IMR-90 (cell line): ENCODE measurements at regions not wholly inside any gene's neighbourhood (a gene's known extent, or its start where the extent isn't known, plus 50 kb on each side); places are given as distances from the start of the nearest gene placed in this dataset.

Experiments used
- ATAC-seq: fragments of 200-7000 bp; cut with Tn5 transposase; 2 replicates; pipeline ENCODE4 v1.9.1; 2020; ENCODE audit warnings: low read depth, mild to moderate bottlenecking, moderate library complexity
- BruUV-seq: library from RNA; stranded (reverse); fragments of 400-500 nt; replicated peaks from 2 replicates; lab custom pipeline; 2021; lab: Mats Ljungman, UMichigan
- CTCF ChIA-PET: fragments of 300-600 bp; formaldehyde crosslinking; extraction: SDS; loops from one replicate; lab custom pipeline; 2021; ENCODE audit warnings: antibody characterized with exemption; lab: Yijun Ruan, JAX
- POLR2A ChIA-PET: fragments of 300-600 bp; sonication (Branson Sonifier 250); formaldehyde crosslinking; loops from one replicate; lab custom pipeline; 2022; ENCODE audit warnings: antibody characterized with exemption; ENCODE audit not compliant: unreplicated experiment; lab: Charles Lee
- DNase-seq: peaks from one replicate; pipeline ENCODE4 v3.0.0; 2013
- H2AFZ ChIP-seq: replicated peaks from 2 replicates; pipeline ENCODE3; 2013; ENCODE audit warnings: low read length, mild to moderate bottlenecking; ENCODE audit not compliant: poor library complexity
- H2AK5ac ChIP-seq: 2 replicates; pipeline ENCODE4 v1.6.1; 2013; ENCODE audit warnings: low read depth, low read length, inconsistent platforms
- H2AK9ac ChIP-seq: replicated peaks from 2 replicates; pipeline ENCODE3; 2013; ENCODE audit warnings: mild to moderate bottlenecking, low read depth, low read length, moderate library complexity; ENCODE audit not compliant: poor library complexity
- H2BK120ac ChIP-seq: 2 replicates; pipeline ENCODE4 v1.6.1; 2013; ENCODE audit warnings: low read depth, low read length, inconsistent platforms
- H2BK15ac ChIP-seq: 3 replicates; pipeline ENCODE4 v1.6.1; 2013; ENCODE audit warnings: low read depth, low read length, inconsistent platforms
- H2BK20ac ChIP-seq: 2 replicates; pipeline ENCODE4 v1.6.1; 2013; ENCODE audit warnings: low read depth, mild to moderate bottlenecking, inconsistent platforms, low read length, moderate library complexity
- H2BK5ac ChIP-seq: 2 replicates; pipeline ENCODE4 v1.6.1; 2013; ENCODE audit warnings: mild to moderate bottlenecking, low read depth, low read length, inconsistent platforms; ENCODE audit not compliant: poor library complexity, severe bottlenecking
- H3K14ac ChIP-seq: replicated peaks from 2 replicates; pipeline ENCODE4 v1.6.1; 2013; ENCODE audit warnings: low read depth, low read length, inconsistent platforms
- H3K18ac ChIP-seq: 2 replicates; pipeline ENCODE4 v1.6.1; 2013; ENCODE audit warnings: low read depth, low read length, control low read depth
- H3K23ac ChIP-seq: 2 replicates; pipeline ENCODE4 v1.6.1; 2013; ENCODE audit warnings: low read depth, low read length, inconsistent platforms
- H3K27ac ChIP-seq: 2 replicates; pipeline ENCODE4 v1.5.1; 2013; ENCODE audit warnings: mild to moderate bottlenecking, control low read depth, low read length; ENCODE audit not compliant: insufficient read depth
- H3K27me3 ChIP-seq: 2 replicates; pipeline ENCODE4 v1.6.1; 2013; ENCODE audit warnings: low read length; ENCODE audit not compliant: control insufficient read depth, insufficient read depth
- H3K36me3 ChIP-seq: 2 replicates; pipeline ENCODE4 v1.6.1; 2013; ENCODE audit warnings: low read length, mixed read lengths; ENCODE audit not compliant: control insufficient read depth, insufficient read depth
- H3K4ac ChIP-seq: 2 replicates; pipeline ENCODE4 v1.6.1; 2013; ENCODE audit warnings: low read depth, low read length, inconsistent platforms
- H3K4me1 ChIP-seq: 2 replicates; pipeline ENCODE4 v1.6.1; 2013; ENCODE audit warnings: low read length, mixed read lengths; ENCODE audit not compliant: control insufficient read depth, insufficient read depth
- H3K4me2 ChIP-seq: 2 replicates; pipeline ENCODE4 v1.6.1; 2013; ENCODE audit warnings: low read depth, mild to moderate bottlenecking, control low read depth, low read length, moderate library complexity
- H3K4me3 ChIP-seq: 2 replicates; pipeline ENCODE4 v1.5.1; 2013; ENCODE audit warnings: low read depth, mild to moderate bottlenecking, control low read depth, low read length, moderate library complexity; ENCODE audit not compliant: insufficient read depth
- H3K56ac ChIP-seq: 2 replicates; pipeline ENCODE4 v1.6.1; 2013; ENCODE audit warnings: low read length, inconsistent platforms; ENCODE audit not compliant: insufficient read depth; ENCODE audit errors: extremely low read depth
- H3K79me1 ChIP-seq, 2 experiments: 2 replicates each; pipeline ENCODE4 v1.6.1; 2013; ENCODE audit warnings: low read length in 2 of 2, inconsistent platforms in 1 of 2, low read depth in 1 of 2
- H3K9ac ChIP-seq: 2 replicates; pipeline ENCODE4 v1.6.1; 2013; ENCODE audit warnings: low read depth, low read length, control low read depth
- H3K9me1 ChIP-seq: 2 replicates; pipeline ENCODE4 v1.6.1; 2013; ENCODE audit warnings: low read length, inconsistent platforms; ENCODE audit not compliant: insufficient read depth
- H3K9me3 ChIP-seq: 2 replicates; pipeline ENCODE4 v1.6.1; 2013; ENCODE audit warnings: low read length; ENCODE audit not compliant: control insufficient read depth, insufficient read depth
- H4K20me1 ChIP-seq: 2 replicates; pipeline ENCODE4 v1.6.1; 2013; ENCODE audit warnings: low read length, inconsistent platforms; ENCODE audit not compliant: insufficient read depth
- H4K5ac ChIP-seq: 2 replicates; pipeline ENCODE4 v1.6.1; 2013; ENCODE audit warnings: mild to moderate bottlenecking, low read depth, low read length, control low read depth
- H4K8ac ChIP-seq, 2 experiments: 2 replicates each; pipeline ENCODE4 v1.6.1; 2013; ENCODE audit warnings: low read depth in 2 of 2, low read length in 2 of 2, control low read depth in 1 of 2, inconsistent platforms in 1 of 2
- H4K91ac ChIP-seq: 2 replicates; pipeline ENCODE4 v1.6.1; 2013; ENCODE audit warnings: low read depth, low read length, inconsistent platforms; ENCODE audit not compliant: insufficient read depth
- BHLHE40 ChIP-seq: fragments of 150-350 bp; IDR thresholded peaks from 2 replicates; pipeline ENCODE4 v1.6.1; 2016; ENCODE audit warnings: mild to moderate bottlenecking, low read depth, low read length
- CEBPB ChIP-seq: IDR thresholded peaks from 2 replicates; pipeline ENCODE4 v1.6.1; 2012; ENCODE audit warnings: low read depth, low read length, improper control_type of control experiment
- CHD1 ChIP-seq: IDR thresholded peaks from 2 replicates; pipeline ENCODE4 v1.6.1; 2012; ENCODE audit warnings: low read depth, low read length, improper control_type of control experiment
- CTCF ChIP-seq: conservative IDR thresholded peaks from 2 replicates; pipeline ENCODE4 v1.5.1; 2012; ENCODE audit warnings: mild to moderate bottlenecking, low read depth, low read length, improper control_type of control experiment
- ELK1 ChIP-seq: fragments of 150-350 bp; IDR thresholded peaks from 2 replicates; pipeline ENCODE4 v1.6.1; 2016; ENCODE audit warnings: low read depth, mild to moderate bottlenecking, low read length, moderate library complexity, borderline replicate concordance
- FOS ChIP-seq: fragments of 150-350 bp; IDR thresholded peaks from 2 replicates; pipeline ENCODE4 v1.6.1; 2016; ENCODE audit warnings: low read depth, low read length
- MAFK ChIP-seq: IDR thresholded peaks from 2 replicates; pipeline ENCODE4 v1.6.1; 2012; ENCODE audit warnings: low read depth, low read length, improper control_type of control experiment
- MAZ ChIP-seq: IDR thresholded peaks from 2 replicates; pipeline ENCODE4 v1.6.1; 2012; ENCODE audit warnings: low read depth, mild to moderate bottlenecking, low read length, improper control_type of control experiment, moderate library complexity, borderline replicate concordance
- MXI1 ChIP-seq: IDR thresholded peaks from 2 replicates; pipeline ENCODE4 v1.6.1; 2012; ENCODE audit warnings: low read depth, mild to moderate bottlenecking, low read length, moderate library complexity, borderline replicate concordance
- NFE2L2 ChIP-seq: fragments of 150-350 bp; IDR thresholded peaks from 2 replicates; pipeline ENCODE4 v1.6.1; 2016; ENCODE audit warnings: low read depth, mild to moderate bottlenecking, low read length
- POLR2A ChIP-seq: IDR thresholded peaks from 2 replicates; pipeline ENCODE4 v1.6.1; 2012; ENCODE audit warnings: mild to moderate bottlenecking, low read depth, low read length
- RAD21 ChIP-seq: IDR thresholded peaks from 2 replicates; pipeline ENCODE4 v1.6.1; 2012; ENCODE audit warnings: low read length, improper control_type of control experiment
- RCOR1 ChIP-seq: IDR thresholded peaks from 2 replicates; pipeline ENCODE4 v1.6.1; 2012; ENCODE audit warnings: mild to moderate bottlenecking, low read length, improper control_type of control experiment; ENCODE audit not compliant: insufficient replicate concordance
- RFX5 ChIP-seq: IDR thresholded peaks from 2 replicates; pipeline ENCODE4 v1.8.0; 2012; ENCODE audit warnings: low read depth, mild to moderate bottlenecking, low read length, moderate library complexity
- SMC3 ChIP-seq: fragments of 150-350 bp; IDR thresholded peaks from 2 replicates; pipeline ENCODE4 v1.6.1; 2016; ENCODE audit warnings: low read depth, mild to moderate bottlenecking, antibody characterized with exemption, low read length, moderate library complexity
- USF2 ChIP-seq: fragments of 150-350 bp; IDR thresholded peaks from 2 replicates; pipeline ENCODE4 v1.6.1; 2017; ENCODE audit warnings: mild to moderate bottlenecking, antibody characterized with exemption, low read length, low read depth
- WGBS, 2 experiments: methylation state at CpG; one replicate each; pipeline versions ENCODE4 v1.1.5 to v1.1.7; 2013; ENCODE audit warnings: missing lambda C conversion rate in 2 of 2; ENCODE audit not compliant: insufficient read length in 1 of 2; ENCODE audit errors: extremely low coverage in 2 of 2; 5-methylcytosine and 5-hydroxymethylcytosine counted together
- dilution Hi-C: fragments of 300-500 bp; cut with HindIII; formaldehyde crosslinking; loops from one replicate; pipeline ENCODE4 v1.14.3; 2018; ENCODE audit warnings: low sequenced_read_pairs; ENCODE audit not compliant: unreplicated experiment
- in situ Hi-C: fragments of 300-500 bp; cut with MboI; formaldehyde crosslinking; loops from 3 replicates; pipeline ENCODE4 v1.14.3; 2019; ENCODE audit warnings: low sequenced_read_pairs, inconsistent platforms, mixed read lengths
- intact Hi-C: fragments of 100-400 bp; cut with micrococcal nuclease; formaldehyde crosslinking; loops from 2 replicates; pipeline ENCODE4 v1.10.0; 2022

- WGBS, 2 experiments, result no CpG with 5 or more reads among the region's 3 CpGs
- POLR2A ChIA-PET, result no interaction called here
- in situ Hi-C loops, result no loop called here
Measured at GRCh38 chr12:115011703-115012102, 327.7 kb upstream of the TBX3 start.

More at GRCh38 chr12:115011703-115012102, 327.7 kb upstream of the TBX3 start:
- Histone ChIP-seq H3K27me3 (peaks cover 6% of the 10 kb centered on the region), H3K9me1 (no peaks in the 10 kb centered on the region), H3K14ac (no peak overlapping the region), H3K9me3 (no peaks in the 10 kb centered on the region), H3K4me3 (no peak overlapping the region), H3K79me1 (no peaks in the 10 kb centered on the region), H2AK5ac (no peak overlapping the region), H3K56ac (no peak overlapping the region), H3K9ac (no peak overlapping the region), H3K4me2 (no peak overlapping the region), H2BK15ac (no peak overlapping the region), H3K36me3 (no peaks in the 10 kb centered on the region), H2AK9ac (no peak overlapping the region), H3K27ac (no peak overlapping the region), H4K5ac (no peak overlapping the region), H3K23ac (no peak overlapping the region), H3K18ac (no peak overlapping the region), H2BK20ac (no peak overlapping the region), H2BK5ac (no peak overlapping the region), H4K91ac (no peak overlapping the region), H3K4ac (no peak overlapping the region), H3K4me1 (no peaks in the 10 kb centered on the region), H2BK120ac (no peak overlapping the region), H4K8ac (no peak overlapping the region), H4K20me1 (no peaks in the 10 kb centered on the region), H2AFZ (no peak overlapping the region)
- ATAC-seq, result no peak
- CTCF ChIA-PET, result no interaction called here
- dilution Hi-C loops, result no loop called here
- no peak for DNase-seq
- intact Hi-C loops, result no loop called here
- no TSS peak for BruUV-seq
- no peak for TF ChIP-seq SMC3
- no peak for TF ChIP-seq POLR2A
- TF ChIP-seq FOS, result no peak
- TF ChIP-seq CEBPB, result no peak
- TF ChIP-seq RCOR1, result no peak
- no peak for TF ChIP-seq MAZ
- no peak for TF ChIP-seq CHD1
- TF ChIP-seq MXI1, result no peak
- TF ChIP-seq RAD21, result no peak
- no peak for TF ChIP-seq USF2
- no peak for TF ChIP-seq ELK1
- TF ChIP-seq NFE2L2, result no peak
- TF ChIP-seq RFX5, result no peak
- TF ChIP-seq MAFK, result no peak
- no peak for TF ChIP-seq BHLHE40
- no peak for TF ChIP-seq CTCF
